ENCODE measurements at regions not wholly inside any gene's neighbourhood (a gene's known extent, or its start where the extent isn't known, plus 50 kb on each side); places are given as distances from the start of the nearest gene placed in this dataset.

DNA sequence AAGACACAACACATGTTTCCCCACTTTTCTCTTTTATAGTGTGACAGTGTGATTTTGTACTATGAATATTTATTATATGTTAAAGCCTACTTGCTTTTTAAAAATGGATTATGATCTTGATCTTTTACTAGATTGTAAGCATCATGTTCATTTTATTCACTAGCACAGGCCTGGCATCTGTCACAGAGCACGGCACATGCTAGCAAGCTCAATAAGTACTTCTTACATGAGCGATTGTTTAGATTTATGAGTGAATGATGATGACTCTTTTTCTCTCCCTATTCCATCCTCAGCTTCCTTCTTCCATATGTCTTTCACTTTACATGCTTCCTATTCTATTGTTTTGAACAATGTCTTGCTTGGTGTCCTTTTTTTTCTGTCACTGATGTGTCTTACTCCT lies 1454.1 kb downstream of the MRPL39 start:
- TF ChIP-seq, protein P1, sequence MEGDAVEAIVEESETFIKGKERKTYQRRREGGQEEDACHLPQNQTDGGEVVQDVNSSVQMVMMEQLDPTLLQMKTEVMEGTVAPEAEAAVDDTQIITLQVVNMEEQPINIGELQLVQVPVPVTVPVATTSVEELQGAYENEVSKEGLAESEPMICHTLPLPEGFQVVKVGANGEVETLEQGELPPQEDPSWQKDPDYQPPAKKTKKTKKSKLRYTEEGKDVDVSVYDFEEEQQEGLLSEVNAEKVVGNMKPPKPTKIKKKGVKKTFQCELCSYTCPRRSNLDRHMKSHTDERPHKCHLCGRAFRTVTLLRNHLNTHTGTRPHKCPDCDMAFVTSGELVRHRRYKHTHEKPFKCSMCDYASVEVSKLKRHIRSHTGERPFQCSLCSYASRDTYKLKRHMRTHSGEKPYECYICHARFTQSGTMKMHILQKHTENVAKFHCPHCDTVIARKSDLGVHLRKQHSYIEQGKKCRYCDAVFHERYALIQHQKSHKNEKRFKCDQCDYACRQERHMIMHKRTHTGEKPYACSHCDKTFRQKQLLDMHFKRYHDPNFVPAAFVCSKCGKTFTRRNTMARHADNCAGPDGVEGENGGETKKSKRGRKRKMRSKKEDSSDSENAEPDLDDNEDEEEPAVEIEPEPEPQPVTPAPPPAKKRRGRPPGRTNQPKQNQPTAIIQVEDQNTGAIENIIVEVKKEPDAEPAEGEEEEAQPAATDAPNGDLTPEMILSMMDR (IDR thresholded peaks at IDR 0.05) = no peak
- Histone ChIP-seq H3K4me1 (no peaks in the 10 kb centered on the region), H3K27ac (no peak overlapping the region), H3K36me3 (ENCODE audit: insufficient read depth in 1 of 2, low read depth in 1 of 2) (no peaks in the 10 kb centered on the region), H3K4me3 (no peak overlapping the region), H3K9me3 (no peaks in the 10 kb centered on the region), H3K27me3 (ENCODE audit: insufficient read depth in 3 of 3, low read length in 2 of 3) (no peaks in the 10 kb centered on the region)
- intact Hi-C loops (cut with DNase I) = no loop called here
- no peak for DNase-seq
- WGBS, 3 donors = 72 to 82% (median 74%) methylated on average over 2 of the region's 2 CpGs
- no peak for ATAC-seq

DNA sequence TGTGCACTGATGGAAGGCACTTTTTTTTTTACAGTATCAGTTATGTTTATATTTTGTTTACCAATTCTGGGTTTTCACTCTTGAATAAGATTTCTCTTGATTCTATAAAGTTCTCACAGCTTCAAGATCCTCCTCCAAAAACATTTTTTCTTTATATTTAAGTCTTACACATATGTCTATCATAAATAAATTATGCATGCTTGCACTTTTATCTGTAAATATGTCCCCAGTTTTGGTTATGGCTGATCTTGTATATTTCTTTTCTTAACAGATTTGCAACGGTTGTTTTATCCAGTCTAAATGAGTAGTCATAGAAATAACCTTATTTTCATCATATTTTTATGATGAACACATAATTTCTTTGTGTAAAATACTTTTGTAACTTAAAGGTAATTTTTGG lies 1456.5 kb downstream of the MRPL39 start:
- no peaks in the 10 kb centered on the region for H3K9me3 ChIP-seq
- H3K4me1 ChIP-seq = no peaks in the 10 kb centered on the region
- ATAC-seq (no peak), DNase-seq (no peak)
- H3K27ac ChIP-seq = no peak overlapping the region
- TF ChIP-seq, protein P1 (IDR thresholded peaks at IDR 0.05) = no peak
- H3K4me3 ChIP-seq = no peak overlapping the region
- 41 to 62% (median 59%) methylated on average over 1 of the region's 1 CpG for WGBS, 3 donors
- intact Hi-C loops (cut with DNase I) = no loop called here
- no peaks in the 10 kb centered on the region for H3K27me3 ChIP-seq (ENCODE audit: insufficient read depth in 3 of 3, low read length in 2 of 3)
- H3K36me3 ChIP-seq (ENCODE audit: insufficient read depth in 1 of 2, low read depth in 1 of 2) = no peaks in the 10 kb centered on the region

DNA sequence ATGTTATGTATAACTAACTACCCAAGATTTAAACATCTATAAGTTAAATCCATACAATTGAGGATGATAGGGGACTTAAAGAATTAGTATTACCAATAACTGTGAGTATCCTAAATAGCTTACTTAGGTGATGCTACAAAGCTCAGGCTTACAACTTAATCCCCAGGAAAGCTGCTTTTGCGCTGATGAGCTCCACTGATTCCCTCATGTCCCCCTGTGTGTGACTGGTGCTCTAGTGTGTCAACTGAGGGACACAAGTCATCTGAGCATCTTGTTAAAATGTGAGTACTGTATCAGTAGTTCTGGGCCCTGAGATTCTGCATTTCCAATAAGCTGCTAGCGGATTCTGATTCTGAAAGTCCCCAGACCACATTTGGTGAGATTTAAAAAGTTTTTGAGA lies 1458.8 kb downstream of the MRPL39 start:
- Histone ChIP-seq H3K36me3 (ENCODE audit: insufficient read depth in 1 of 2, low read depth in 1 of 2) (no peaks in the 10 kb centered on the region), H3K4me3 (no peak overlapping the region), H3K4me1 (no peaks in the 10 kb centered on the region), H3K27ac (no peak overlapping the region), H3K9me3 (no peaks in the 10 kb centered on the region), H3K27me3 (ENCODE audit: insufficient read depth in 3 of 3, low read length in 2 of 3) (no peaks in the 10 kb centered on the region)
- DNase-seq (no peak), ATAC-seq (no peak)
- WGBS, 3 donors = 93 to 97% (median 94%) methylated on average over 2 of the region's 2 CpGs
- intact Hi-C loops (cut with DNase I) = no loop called here
- TF ChIP-seq, protein P1 (IDR thresholded peaks at IDR 0.05) = no peak

DNA sequence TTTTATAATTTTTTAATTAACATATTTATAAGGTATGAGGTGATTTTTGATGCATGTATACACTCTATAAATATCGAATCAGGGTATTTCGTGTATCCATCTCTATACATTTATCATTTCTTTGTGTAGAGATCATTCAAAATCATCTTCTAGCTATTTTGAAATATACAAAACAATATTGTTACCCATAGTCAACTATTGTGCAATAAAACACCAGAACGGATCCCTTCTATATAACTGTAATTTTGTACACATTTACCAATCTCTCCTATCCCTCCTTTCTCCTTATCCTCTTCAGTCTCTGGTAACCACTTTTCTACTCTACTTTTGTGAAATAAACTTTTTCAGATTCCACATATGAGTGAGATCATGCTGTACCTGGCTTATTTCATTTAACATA lies 1459.6 kb downstream of the MRPL39 start:
- no peak overlapping the region for H3K27ac ChIP-seq
- DNase-seq (no peak), ATAC-seq (no peak)
- no peaks in the 10 kb centered on the region for H3K4me1 ChIP-seq
- intact Hi-C loops (cut with DNase I) = no loop called here
- no peak overlapping the region for H3K4me3 ChIP-seq
- 90 to 93% (median 91%) methylated on average over 3 of the region's 3 CpGs for WGBS, 3 donors
- TF ChIP-seq, protein P1 (IDR thresholded peaks at IDR 0.05) = no peak
- no peaks in the 10 kb centered on the region for H3K27me3 ChIP-seq (ENCODE audit: insufficient read depth in 3 of 3, low read length in 2 of 3)
- no peaks in the 10 kb centered on the region for H3K36me3 ChIP-seq (ENCODE audit: insufficient read depth in 1 of 2, low read depth in 1 of 2)
- no peaks in the 10 kb centered on the region for H3K9me3 ChIP-seq

DNA sequence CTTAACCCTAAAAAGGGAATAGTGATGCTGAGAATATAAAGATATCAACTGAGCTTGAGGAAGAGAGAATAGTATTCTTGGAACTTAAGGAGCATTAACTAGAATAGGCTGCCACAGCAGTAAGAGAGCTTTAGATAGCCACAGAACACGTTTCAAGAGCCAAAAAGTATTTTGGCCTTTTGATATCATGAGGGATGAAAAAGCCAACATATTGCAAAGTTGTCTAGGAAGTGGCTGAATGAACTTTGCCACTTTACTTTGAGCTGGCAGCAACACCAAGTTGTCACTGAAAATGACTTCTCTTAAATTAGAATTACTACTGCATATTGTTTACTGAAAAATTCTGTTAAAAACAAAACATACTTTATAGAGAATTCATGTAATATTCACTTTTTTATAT lies 1476.2 kb downstream of the MRPL39 start:
- TF ChIP-seq, protein P1 (IDR thresholded peaks at IDR 0.05) = no peak
- Histone ChIP-seq H3K9me3 (no peaks in the 10 kb centered on the region), H3K4me1 (no peaks in the 10 kb centered on the region), H3K27me3 (ENCODE audit: insufficient read depth in 3 of 3, low read length in 2 of 3) (no peaks in the 10 kb centered on the region), H3K4me3 (no peak overlapping the region), H3K27ac (no peak overlapping the region), H3K36me3 (ENCODE audit: insufficient read depth in 1 of 2, low read depth in 1 of 2) (no peaks in the 10 kb centered on the region)
- intact Hi-C loops (cut with DNase I) = no loop called here
- ATAC-seq (no peak), DNase-seq (no peak)
- 3 to 19% (median 6%) methylated on average over 1 of the region's 1 CpG for WGBS, 3 donors

Data from psoas muscle (tissue), 7 donors.